Mammary epithelial cell (primary cell): ENCODE measurements at regions not wholly inside any gene's neighbourhood (a gene's known extent, or its start where the extent isn't known, plus 50 kb on each side); places are given as distances from the start of the nearest gene placed in this dataset.
"Not testable (repeated sequence)": the region's sequence is repeated elsewhere in the genome, so short reads cannot be mapped to it uniquely, and the experiment has no call there.

Experiments used
- CTCF ChIP-seq, 2 donors: IDR thresholded peaks in 1 of 2; conservative IDR thresholded peaks in 1 of 2; 2 replicates each; pipeline ENCODE4 v1.5.1; 2011 to 2012; ENCODE audit warnings: inconsistent platforms in 2 of 2, low read length in 2 of 2, mild to moderate bottlenecking in 2 of 2, control low read depth in 1 of 2, low read depth in 1 of 2; ENCODE audit not compliant: insufficient read depth in 1 of 2; ENCODE audit errors: extremely low read depth in 1 of 2
- EZH2 ChIP-seq: IDR thresholded peaks from 2 replicates; pipeline ENCODE4 v1.6.1; 2012; ENCODE audit warnings: low read length, inconsistent platforms, borderline replicate concordance

DNA sequence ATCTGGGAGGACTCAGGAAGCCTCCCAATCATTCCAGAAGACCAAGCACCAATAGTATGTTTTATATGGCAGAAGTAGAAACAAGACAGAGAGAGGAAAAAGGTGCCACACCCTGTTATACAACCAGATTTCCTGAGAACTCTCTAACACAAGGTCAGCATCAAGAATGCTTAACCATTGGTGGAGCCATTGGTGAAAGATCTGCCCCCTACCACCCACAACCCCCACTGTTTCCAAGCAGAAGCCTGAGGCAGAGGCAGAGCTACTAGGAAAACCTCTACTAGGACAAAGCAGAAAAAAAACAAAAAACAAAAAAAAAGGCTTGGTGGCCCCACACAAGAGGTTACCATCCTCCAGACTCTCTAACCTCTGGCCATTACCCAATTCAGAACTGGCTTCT is 336.2 kb downstream of the FOXD4L4 start:
- not testable (repeated sequence) for TF ChIP-seq CTCF (conservative IDR thresholded peaks at IDR 0.05 in 1 of 2, IDR thresholded peaks at IDR 0.05 in 1 of 2; ENCODE audit: extremely low read depth in 1 of 2, insufficient read depth in 1 of 2, low read depth in 1 of 2, low read length in 2 of 2); EZH2
